Right ventricle myocardium superior (tissue), 1 donor: ENCODE measurements at regions not wholly inside any gene's neighbourhood (a gene's known extent, or its start where the extent isn't known, plus 50 kb on each side); places are given as distances from the start of the nearest gene placed in this dataset.

Experiments
- ATAC-seq: fragments of 200-7000 bp; cut with Tn5 transposase; one replicate; pipeline ENCODE4 v1.9.1; 2020; ENCODE audit warnings: mild to moderate bottlenecking; ENCODE audit not compliant: poor library complexity
- DNase-seq: peaks from one replicate; pipeline ENCODE4 v3.0.0-alpha.2; 2020
- intact Hi-C: fragments of 100-400 bp; cut with DNase I; formaldehyde crosslinking; loops from one replicate; pipeline ENCODE4 v1.11.2; 2022
- donor health status: DM: no; HTN: yes; CAD: no; lungs with severe emphysema.

GRCh38 chr10:69734797-69735468, 66.8 kb upstream of the COL13A1 start:
- intact Hi-C loops = no loop called here
- no peak for ATAC-seq
- no peak for DNase-seq

GRCh38 chr10:69736886-69737641, 64.6 kb upstream of the COL13A1 start:
- ATAC-seq (no peak), DNase-seq (no peak)
- intact Hi-C loops = no loop called here

- DNase-seq = peak; percentile 55
- intact Hi-C loops = no loop called here
- ATAC-seq = peak; percentile 83
These were observed 63.6 kb upstream of the COL13A1 start for GRCh38 chr10:69738071-69738470.

- ATAC-seq = peak; percentile 4
- DNase-seq = no peak
- intact Hi-C loops = no loop called here
These were observed 62.8 kb upstream of the COL13A1 start for GRCh38 chr10:69738858-69739435.

GRCh38 chr10:69739634-69740033, 62.1 kb upstream of the COL13A1 start:
- intact Hi-C loops = no loop called here
- DNase-seq = no peak
- no peak for ATAC-seq

GRCh38 chr10:69740126-69740525, 61.6 kb upstream of the COL13A1 start:
- no peak for ATAC-seq
- intact Hi-C loops = no loop called here
- no peak for DNase-seq

- DNase-seq (no peak), ATAC-seq (no peak)
- intact Hi-C loops = no loop called here
These were observed 60.5 kb upstream of the COL13A1 start for GRCh38 chr10:69741252-69741651.

- ATAC-seq (no peak), DNase-seq (no peak)
- intact Hi-C loops = no loop called here
These were observed 59.9 kb upstream of the COL13A1 start for GRCh38 chr10:69741671-69742355.

GRCh38 chr10:69742356-69742695, 59.4 kb upstream of the COL13A1 start:
- ATAC-seq = no peak
- DNase-seq = no peak
- intact Hi-C loops = no loop called here

- intact Hi-C loops = no loop called here
- DNase-seq = no peak
- ATAC-seq = peak; percentile 51
These were observed 58.6 kb upstream of the COL13A1 start for GRCh38 chr10:69742928-69743602.

- no peak for ATAC-seq
- no peak for DNase-seq
- intact Hi-C loops = no loop called here
These were observed 56.7 kb upstream of the COL13A1 start for GRCh38 chr10:69744971-69745370.

- intact Hi-C loops = no loop called here
- ATAC-seq = no peak
- no peak for DNase-seq
These were observed 56.0 kb upstream of the COL13A1 start for GRCh38 chr10:69745698-69746097.

GRCh38 chr10:69747179-69747578, 54.5 kb upstream of the COL13A1 start:
- intact Hi-C loops = no loop called here
- ATAC-seq (no peak), DNase-seq (no peak)

GRCh38 chr10:69748621-69749020, 53.1 kb upstream of the COL13A1 start:
- intact Hi-C loops = no loop called here

GRCh38 chr10:69749178-69750010, 52.3 kb upstream of the COL13A1 start:
- DNase-seq = no peak
- ATAC-seq = no peak
- intact Hi-C loops = no loop called here

More at GRCh38 chr10:69748621-69749020, 53.1 kb upstream of the COL13A1 start:
- no peak for ATAC-seq
- no peak for DNase-seq

- no peak for DNase-seq
- intact Hi-C loops = no loop called here
- ATAC-seq = no peak
These were observed 51.7 kb upstream of the COL13A1 start for GRCh38 chr10:69750011-69750373.

- intact Hi-C loops = no loop called here
- no peak for DNase-seq
- no peak for ATAC-seq
These were observed 51.0 kb upstream of the COL13A1 start for GRCh38 chr10:69750725-69751124.

GRCh38 chr10:69751214-69751613, 50.5 kb upstream of the COL13A1 start:
- DNase-seq = no peak
- intact Hi-C loops = no loop called here
- ATAC-seq = no peak
